ENCODE measurements at regions not wholly inside any gene's neighbourhood (a gene's known extent, or its start where the extent isn't known, plus 50 kb on each side); places are given as distances from the start of the nearest gene placed in this dataset.

GRCh38 chr21:29228306-29228705 is 70.4 kb upstream of the BACH1 start:
- DNase-seq: peak; percentile 79

- no peak for DNase-seq
Observed at GRCh38 chr21:29230551-29231261, 68.0 kb upstream of the BACH1 start.

GRCh38 chr21:29231756-29232529 is 66.8 kb upstream of the BACH1 start:
- DNase-seq: no peak

- DNase-seq: peak; percentile 68
Observed at GRCh38 chr21:29232530-29233255, 66.0 kb upstream of the BACH1 start.

- DNase-seq: peak; percentile 80
Observed at GRCh38 chr21:29233256-29233546, 65.5 kb upstream of the BACH1 start.

GRCh38 chr21:29233611-29234540 is 64.8 kb upstream of the BACH1 start:
- no peak for DNase-seq

- DNase-seq: no peak
Observed at GRCh38 chr21:29235714-29236197, 63.0 kb upstream of the BACH1 start.

GRCh38 chr21:29236201-29236600 is 62.5 kb upstream of the BACH1 start:
- DNase-seq: peak; percentile 11

GRCh38 chr21:29237110-29238052 is 61.3 kb upstream of the BACH1 start:
- no peak for DNase-seq

- DNase-seq: no peak
Observed at GRCh38 chr21:29238053-29238966, 60.4 kb upstream of the BACH1 start.

GRCh38 chr21:29238967-29239290 is 59.8 kb upstream of the BACH1 start:
- DNase-seq: peak; percentile 94

GRCh38 chr21:29240136-29240535 is 58.6 kb upstream of the BACH1 start:
- DNase-seq: no peak

- no peak for DNase-seq
Observed at GRCh38 chr21:29242201-29242600, 56.5 kb upstream of the BACH1 start.

- no peak for DNase-seq
Observed at GRCh38 chr21:29243188-29243587, 55.5 kb upstream of the BACH1 start.

GRCh38 chr21:29245104-29245643 is 53.5 kb upstream of the BACH1 start:
- peak; percentile 18 for DNase-seq

GRCh38 chr21:29245863-29246262 is 52.9 kb upstream of the BACH1 start:
- DNase-seq: no peak

- no peak for DNase-seq
Observed at GRCh38 chr21:29246614-29247013, 52.1 kb upstream of the BACH1 start.

- peak; percentile 33 for DNase-seq
Observed at GRCh38 chr21:29248124-29248523, 50.6 kb upstream of the BACH1 start.
